Upper lobe of left lung (tissue), 6 donors: ENCODE measurements at regions not wholly inside any gene's neighbourhood (a gene's known extent, or its start where the extent isn't known, plus 50 kb on each side); places are given as distances from the start of the nearest gene placed in this dataset.
A peak's percentile ranks its signal among the peaks of the same experiment; 100 is the strongest.

Experiments
- ATAC-seq, 2 donors: fragments of 200-7000 bp; cut with Tn5 transposase; one replicate each; pipeline ENCODE4 v1.9.1; 2022; ENCODE audit warnings: mild to moderate bottlenecking in 2 of 2, moderate library complexity in 2 of 2; ENCODE audit not compliant: low FRiP score in 2 of 2
- DNase-seq, 2 donors: peaks; one replicate each; pipeline ENCODE4 v3.0.0-alpha.2; 2019 to 2020
- H3K27ac ChIP-seq, 4 donors: fragments of 200-600 bp; sonication (generic); one replicate each; pipeline ENCODE4 v1.5.1; 2016 to 2019
- H3K27me3 ChIP-seq, 4 donors: fragments of 200-600 bp; sonication (generic); one replicate each; pipeline ENCODE4 v1.5.1; 2017 to 2019
- H3K36me3 ChIP-seq, 4 donors: fragments of 200-600 bp; sonication (generic); one replicate each; pipeline ENCODE4 v1.5.1; 2016 to 2019
- H3K4me1 ChIP-seq, 4 donors: fragments of 200-600 bp; sonication (generic); one replicate each; pipeline ENCODE4 v1.5.1; 2018 to 2019
- H3K4me3 ChIP-seq, 4 donors: fragments of 200-600 bp; sonication (generic); one replicate each; pipeline ENCODE4 v1.5.1; 2017 to 2019; ENCODE audit warnings: mild to moderate bottlenecking in 2 of 4, moderate library complexity in 1 of 4
- H3K9me3 ChIP-seq, 4 donors: fragments of 200-600 bp; sonication (generic); one replicate each; pipeline ENCODE4 v1.5.1; 2018 to 2019
- CTCF ChIP-seq, 6 experiments: fragments of 450-650 bp in 4 of 6; fragments of 200-600 bp in 2 of 6; sonication (generic) in 2 of 6; IDR thresholded peaks; one replicate each; pipeline ENCODE4 v1.5.1; 2016 to 2019; ENCODE audit warnings: antibody characterized with exemption in 6 of 6
- EP300 ChIP-seq, 4 donors: sonication (generic); formaldehyde crosslinking; IDR thresholded peaks; one replicate each; pipeline ENCODE4 v1.5.1; 2017; ENCODE audit warnings: antibody characterized with exemption in 4 of 4, control low read depth in 2 of 4
- POLR2A ChIP-seq, 4 donors: fragments of 450-650 bp; IDR thresholded peaks; one replicate each; pipeline ENCODE4 v1.5.1; 2016 to 2017; ENCODE audit warnings: antibody characterized with exemption in 4 of 4, mild to moderate bottlenecking in 2 of 4
- POLR2AphosphoS5 ChIP-seq, 2 donors: sonication (generic); formaldehyde crosslinking; IDR thresholded peaks; one replicate each; pipeline ENCODE4 v1.5.1; 2017; ENCODE audit warnings: antibody characterized with exemption in 2 of 2
- whole genome bisulfite sequencing, 2 donors: methylation state at CpG; one replicate each; pipeline ENCODE4 v1.1.5; 2017 to 2018; 5-methylcytosine and 5-hydroxymethylcytosine counted together
- donor health status: DM: no; HTN: no; CAD: no; lungs with moderate emphysema.
- donor health status: DM: no; HTN: yes; CAD: no; lungs with severe emphysema.

DNA sequence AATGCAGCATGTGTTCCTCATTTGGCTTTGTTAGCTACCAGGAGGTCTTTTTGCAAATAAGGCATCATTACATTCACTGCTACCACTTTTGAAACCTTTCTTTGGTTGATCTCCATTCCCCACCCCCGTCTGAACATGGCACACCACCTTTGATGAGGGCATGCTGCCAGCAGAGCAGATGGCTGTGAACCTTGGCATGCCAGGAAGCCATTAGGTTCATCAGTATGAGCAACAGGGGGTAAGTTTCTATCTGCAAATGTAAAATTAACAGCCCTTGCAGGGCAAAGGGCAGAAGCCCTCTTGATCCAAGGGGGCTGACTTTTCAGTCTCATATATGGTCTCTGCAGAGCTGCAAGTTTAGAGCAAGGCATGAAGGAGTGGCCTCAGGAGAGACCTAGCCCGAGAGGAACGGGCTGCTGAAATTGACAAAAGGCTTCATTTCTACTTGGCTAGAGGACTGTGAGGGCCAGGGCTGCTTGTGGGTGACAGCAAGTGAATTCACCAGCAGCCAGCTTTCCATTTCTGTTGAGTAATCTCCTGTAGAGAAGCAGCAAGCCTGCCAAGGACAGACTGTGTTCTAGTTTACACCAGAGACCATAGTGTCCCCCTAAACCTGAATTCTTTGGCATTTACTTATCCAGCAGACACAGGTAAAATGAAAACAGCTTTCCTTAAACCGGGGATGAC, 127.9 kb downstream of the ZNF326 start:
- TF ChIP-seq EP300 (IDR thresholded peaks at IDR 0.05), result no peak
- no peak for TF ChIP-seq POLR2AphosphoS5 (IDR thresholded peaks at IDR 0.05)
- no peak for TF ChIP-seq CTCF (IDR thresholded peaks at IDR 0.05)
- no peak for TF ChIP-seq POLR2A (IDR thresholded peaks at IDR 0.05)
- no peaks in the 10 kb centered on the region for H3K27me3 ChIP-seq
- no peaks in the 10 kb centered on the region for H3K36me3 ChIP-seq
- peaks cover 0 to 3% (median 0%) of the 10 kb centered on the region in 4 donors for H3K9me3 ChIP-seq
- ATAC-seq (no peak), DNase-seq (no peak)
- H3K4me3 ChIP-seq, result no peak overlapping the region
- 70 to 71% methylated on average over 4 of the region's 4 CpGs for WGBS, 2 donors
- no peaks in the 10 kb centered on the region for H3K4me1 ChIP-seq
- no peak overlapping the region for H3K27ac ChIP-seq

GRCh38 chr1:90114521-90115141, 119.7 kb downstream of the ZNF326 start:
- H3K4me1 ChIP-seq, result no peaks in the 10 kb centered on the region
- H3K9me3 ChIP-seq, result no peaks in the 10 kb centered on the region
- TF ChIP-seq POLR2A (IDR thresholded peaks at IDR 0.05), result no peak
- TF ChIP-seq POLR2AphosphoS5 (IDR thresholded peaks at IDR 0.05), result no peak
- TF ChIP-seq CTCF (IDR thresholded peaks at IDR 0.05), result peak in 3 of 6 experiments; percentile 37 to 45 (median 44)
- TF ChIP-seq EP300 (IDR thresholded peaks at IDR 0.05), result no peak
- no peak for ATAC-seq
- WGBS, 2 donors, result 22 to 30% methylated on average over 3 of the region's 3 CpGs
- no peaks in the 10 kb centered on the region for H3K36me3 ChIP-seq
- no peak overlapping the region for H3K27ac ChIP-seq
- DNase-seq, result no peak
- H3K27me3 ChIP-seq, result no peaks in the 10 kb centered on the region
- H3K4me3 ChIP-seq, result no peak overlapping the region

DNA sequence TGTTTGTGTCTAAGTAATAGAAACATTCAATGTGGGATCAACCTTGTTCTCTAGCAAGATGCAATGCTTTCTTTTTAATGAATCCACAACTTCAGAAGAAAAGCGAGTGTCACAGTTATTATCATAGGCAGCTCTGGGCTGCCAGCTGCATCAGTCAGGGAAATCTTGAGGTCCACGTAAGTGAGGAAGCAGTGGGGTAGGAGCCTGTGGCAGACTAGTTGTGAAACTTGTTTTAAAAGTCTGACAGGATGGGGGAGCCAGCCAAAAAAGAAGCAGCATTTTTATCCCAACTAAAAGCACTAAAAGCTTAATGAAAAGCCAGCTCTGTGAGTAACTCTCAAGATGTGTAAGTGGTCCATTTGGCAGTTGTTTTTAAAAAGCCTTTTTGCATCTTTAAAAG, 113.1 kb downstream of the ZNF326 start:
- Histone ChIP-seq H3K36me3 (no peaks in the 10 kb centered on the region), H3K27ac (no peak overlapping the region), H3K4me1 (no peaks in the 10 kb centered on the region), H3K27me3 (no peaks in the 10 kb centered on the region), H3K9me3 (no peaks in the 10 kb centered on the region), H3K4me3 (no peak overlapping the region)
- DNase-seq, result no peak
- no peak for ATAC-seq
- TF ChIP-seq POLR2A (IDR thresholded peaks at IDR 0.05) (no peak), POLR2AphosphoS5 (IDR thresholded peaks at IDR 0.05) (no peak), EP300 (IDR thresholded peaks at IDR 0.05) (no peak), CTCF (IDR thresholded peaks at IDR 0.05) (no peak)
- WGBS, 2 donors, result 54 to 61% methylated on average over 2 of the region's 2 CpGs

GRCh38 chr1:90106311-90106710, 111.4 kb downstream of the ZNF326 start:
- H3K27me3 ChIP-seq, result no peaks in the 10 kb centered on the region
- TF ChIP-seq EP300 (IDR thresholded peaks at IDR 0.05) (no peak), POLR2A (IDR thresholded peaks at IDR 0.05) (no peak), POLR2AphosphoS5 (IDR thresholded peaks at IDR 0.05) (no peak), CTCF (IDR thresholded peaks at IDR 0.05) (no peak)
- ATAC-seq, result no peak
- H3K27ac ChIP-seq, result no peak overlapping the region
- H3K9me3 ChIP-seq, result no peaks in the 10 kb centered on the region
- H3K4me1 ChIP-seq, result no peaks in the 10 kb centered on the region
- WGBS, 2 donors, result 56 to 70% methylated on average over 4 of the region's 4 CpGs
- no peaks in the 10 kb centered on the region for H3K36me3 ChIP-seq
- no peak for DNase-seq
- H3K4me3 ChIP-seq, result no peak overlapping the region
